ENCODE measurements at regions not wholly inside any gene's neighbourhood (a gene's known extent, or its start where the extent isn't known, plus 50 kb on each side); places are given as distances from the start of the nearest gene placed in this dataset.

DNA sequence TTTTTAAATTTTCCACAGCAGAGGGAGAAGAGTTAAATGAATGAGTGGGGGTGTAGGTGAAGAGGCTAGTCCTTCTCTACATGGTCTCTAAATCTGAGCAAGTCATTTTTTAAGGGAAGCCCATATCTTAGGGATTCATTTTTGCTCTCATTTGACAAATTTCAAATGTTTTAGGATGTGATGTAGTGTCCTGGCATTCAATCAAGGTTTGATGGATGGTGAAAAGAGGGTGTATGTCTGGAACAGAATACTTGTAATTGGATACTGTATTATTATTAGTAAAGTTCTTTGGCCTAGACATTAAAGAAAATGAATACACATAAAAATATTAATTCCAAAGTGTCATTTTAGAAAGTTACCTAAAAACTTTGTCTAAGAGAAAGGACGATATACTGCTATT is 167.8 kb upstream of the PTBP2 start (continued):
- TF ChIP-seq ZNF217 (CRISPR knock-in tag; IDR thresholded peaks at IDR 0.05) (no peak), CBFB (CRISPR knock-in tag; IDR thresholded peaks at IDR 0.05) (no peak), ZNF184 (CRISPR knock-in tag; IDR thresholded peaks at IDR 0.05) (no peak), ZNF780A (CRISPR knock-in tag; IDR thresholded peaks at IDR 0.05) (no peak), ZNF785 (CRISPR knock-in tag; IDR thresholded peaks at IDR 0.05) (no peak)

DNA sequence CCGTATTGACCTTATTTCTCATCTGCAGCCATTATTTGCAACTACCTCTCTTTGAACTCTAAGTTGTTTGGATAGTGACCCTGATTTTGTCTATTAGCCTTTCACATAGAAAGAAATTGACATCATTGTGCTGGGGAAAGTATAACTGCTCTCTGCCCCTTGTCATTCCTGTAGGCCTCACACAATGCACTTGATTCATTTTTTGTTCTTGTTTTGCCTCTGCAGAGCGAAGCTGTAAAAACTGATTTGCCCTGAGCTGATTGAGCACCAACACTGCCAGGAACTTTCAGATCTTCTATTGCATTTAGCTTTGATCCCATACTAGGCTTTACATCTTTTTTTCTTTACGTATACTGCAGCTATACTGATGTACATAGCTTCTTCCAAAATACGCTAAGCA is 167.2 kb upstream of the PTBP2 start:
- no peaks in the 10 kb centered on the region for H3K79me2 ChIP-seq (ENCODE audit: control insufficient read depth, insufficient read depth, low read length)
- H3K4me2 ChIP-seq (ENCODE audit: insufficient read depth, low read length), result no peak overlapping the region
- no peaks in the 10 kb centered on the region for H4K20me1 ChIP-seq (replicated peaks; ENCODE audit: control insufficient read depth, insufficient read depth, low read length)
- DNase-seq (ENCODE audit: extremely low read depth in 1 of 4, low spot score in 3 of 4), result no peak
- TF ChIP-seq ZNF398 (CRISPR knock-in tag; IDR thresholded peaks at IDR 0.05) (no peak), MBD2 (IDR thresholded peaks at IDR 0.05; ENCODE audit: borderline replicate concordance, low read depth) (no peak)
- no peak for ATAC-seq
- no peak overlapping the region for H3K4me3 ChIP-seq
- no peaks in the 10 kb centered on the region for H3K4me1 ChIP-seq (replicated peaks in 1 of 2; ENCODE audit: control insufficient read depth in 2 of 2, insufficient read depth in 2 of 2, low read length in 2 of 2)
- H3K9ac ChIP-seq (ENCODE audit: insufficient read depth in 1 of 2, low read depth in 2 of 2, low read length in 2 of 2), result no peak overlapping the region
- H3K36me3 ChIP-seq (ENCODE audit: control insufficient read depth, insufficient read depth, low read length), result no peaks in the 10 kb centered on the region
- H3K27me3 ChIP-seq (ENCODE audit: control insufficient read depth in 2 of 2, insufficient read depth in 2 of 2, low read length in 2 of 2), result no peaks in the 10 kb centered on the region
- H3K9me3 ChIP-seq (replicated peaks; ENCODE audit: control insufficient read depth, insufficient read depth, low read depth, low read length), result no peaks in the 10 kb centered on the region
- FAIRE-seq, result no peak
- no peak overlapping the region for H3K27ac ChIP-seq (ENCODE audit: extremely low read depth, low read depth, low read length)
- H3K9me1 ChIP-seq (ENCODE audit: control insufficient read depth, insufficient read depth, low read length), result no peaks in the 10 kb centered on the region
- 2% methylated on average over 4 of the region's 4 CpGs for WGBS (ENCODE audit: insufficient coverage, low coverage, missing lambda C conversion rate)
- H2AFZ ChIP-seq (ENCODE audit: low read depth, low read length), result no peak overlapping the region
- BruUV-seq (replicated peaks), result no TSS peak
- ChIA-PET POLR2A (no interaction called here), CTCF (ENCODE audit: low intra/inter-chr PET ratio) (no interaction called here)
- in situ Hi-C loops (cut with MboI), result no loop called here
- intact Hi-C loops (cut with micrococcal nuclease), result no loop called here
